Hindlimb muscle (tissue), 1 donor: ENCODE measurements at regions not wholly inside any gene's neighbourhood (a gene's known extent, or its start where the extent isn't known, plus 50 kb on each side); places are given as distances from the start of the nearest gene placed in this dataset.

ENCODE experiments used
- DNase-seq: peaks from one replicate; pipeline ENCODE4 v3.0.0-alpha.2; 2013

GRCh38 chr3:124584552-124585391 is 145.5 kb upstream of the UMPS start:
- peak; percentile 51 for DNase-seq

- DNase-seq: no peak
Measured at GRCh38 chr3:124586126-124587052, 143.9 kb upstream of the UMPS start.

GRCh38 chr3:124587053-124587408 is 143.2 kb upstream of the UMPS start:
- no peak for DNase-seq

GRCh38 chr3:124588036-124588435 is 142.2 kb upstream of the UMPS start:
- DNase-seq: no peak

- DNase-seq: no peak
Measured at GRCh38 chr3:124588794-124589193, 141.5 kb upstream of the UMPS start.

GRCh38 chr3:124591699-124592098 is 138.6 kb upstream of the UMPS start:
- no peak for DNase-seq

- no peak for DNase-seq
Measured at GRCh38 chr3:124592658-124593441, 137.4 kb upstream of the UMPS start.

- DNase-seq: no peak
Measured at GRCh38 chr3:124593442-124593829, 136.8 kb upstream of the UMPS start.

- DNase-seq: no peak
Measured at GRCh38 chr3:124594581-124594980, 135.7 kb upstream of the UMPS start.

- DNase-seq: no peak
Measured at GRCh38 chr3:124597273-124597672, 133.0 kb upstream of the UMPS start.

GRCh38 chr3:124597979-124598378 is 132.3 kb upstream of the UMPS start:
- no peak for DNase-seq

- DNase-seq: no peak
Measured at GRCh38 chr3:124599147-124599765, 131.0 kb upstream of the UMPS start.

- no peak for DNase-seq
Measured at GRCh38 chr3:124599779-124600693, 130.2 kb upstream of the UMPS start.

- DNase-seq: no peak
Measured at GRCh38 chr3:124600765-124601164, 129.5 kb upstream of the UMPS start.

- DNase-seq: no peak
Measured at GRCh38 chr3:124601190-124601589, 129.1 kb upstream of the UMPS start.

GRCh38 chr3:124602980-124603627 is 127.1 kb upstream of the UMPS start:
- no peak for DNase-seq

GRCh38 chr3:124605781-124606579 is 124.3 kb upstream of the UMPS start:
- DNase-seq: no peak

GRCh38 chr3:124607163-124607562 is 123.1 kb upstream of the UMPS start:
- no peak for DNase-seq

GRCh38 chr3:124609402-124609801 is 120.8 kb upstream of the UMPS start:
- no peak for DNase-seq

GRCh38 chr3:124610130-124610529 is 120.1 kb upstream of the UMPS start:
- DNase-seq: no peak
